AG04450 (cell line): ENCODE measurements at regions not wholly inside any gene's neighbourhood (a gene's known extent, or its start where the extent isn't known, plus 50 kb on each side); places are given as distances from the start of the nearest gene placed in this dataset.

Experiments
- CTCF ChIA-PET: fragments of 300-600, 350-600 bp; formaldehyde crosslinking; extraction: SDS; loops from one replicate; lab custom pipeline; 2022; ENCODE audit warnings: antibody characterized with exemption, inconsistent platforms; lab: Charles Lee
- POLR2A ChIA-PET: fragments of 350-600 bp; formaldehyde crosslinking; extraction: SDS; loops from one replicate; lab custom pipeline; 2021; ENCODE audit warnings: antibody characterized with exemption, inconsistent platforms; lab: Yijun Ruan, JAX
- DNase-seq: peaks from one replicate; pipeline ENCODE4 v3.0.0-alpha.2; 2011; ENCODE audit warnings: low read depth, low spot score
- H3K27ac ChIP-seq: one replicate; pipeline ENCODE4 v1.5.1; 2012; ENCODE audit warnings: low read depth, low read length, control low read depth
- H3K27me3 ChIP-seq: one replicate; pipeline ENCODE4 v1.6.0; 2012; ENCODE audit warnings: low read length; ENCODE audit not compliant: control insufficient read depth, insufficient read depth
- H3K4me3 ChIP-seq: 2 replicates; pipeline ENCODE4 v1.5.1; 2011; ENCODE audit warnings: mild to moderate bottlenecking, low read depth, low read length, control low read depth
- H3K9me3 ChIP-seq: 2 replicates; pipeline ENCODE4 v1.5.1; 2012; ENCODE audit warnings: low read length; ENCODE audit not compliant: control insufficient read depth, insufficient read depth
- TF ChIP-seq, protein P1 (sequence below): IDR thresholded peaks from 2 replicates; pipeline ENCODE4 v1.5.1; 2011; ENCODE audit warnings: low read depth, low read length, control low read depth, inconsistent platforms

DNA sequence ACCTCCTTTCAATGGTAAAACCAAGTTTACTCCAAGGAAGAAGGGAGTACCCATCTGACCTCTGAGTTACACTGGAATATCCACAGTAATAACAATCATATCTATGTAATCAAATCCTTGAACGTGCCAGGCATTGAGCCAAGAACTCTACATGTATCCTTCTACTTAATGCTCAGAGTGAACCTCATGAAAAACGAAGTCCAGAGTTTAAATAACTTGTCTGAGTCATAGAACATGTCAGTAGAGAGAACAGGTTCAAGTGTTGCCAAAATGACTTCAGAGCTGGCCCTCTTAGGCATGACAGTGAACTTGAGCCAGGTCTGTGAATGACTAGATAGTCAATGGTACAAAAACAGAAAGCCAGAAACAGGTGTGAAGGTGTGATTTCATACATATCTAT lies 164.1 kb upstream of the ZNF618 start:
- H3K4me3 ChIP-seq: no peak overlapping the region
- H3K9me3 ChIP-seq: peaks cover 9% of the 10 kb centered on the region; the same call in 1 of the 2 replicates
- no peak overlapping the region for H3K27ac ChIP-seq
- TF ChIP-seq, protein P1, sequence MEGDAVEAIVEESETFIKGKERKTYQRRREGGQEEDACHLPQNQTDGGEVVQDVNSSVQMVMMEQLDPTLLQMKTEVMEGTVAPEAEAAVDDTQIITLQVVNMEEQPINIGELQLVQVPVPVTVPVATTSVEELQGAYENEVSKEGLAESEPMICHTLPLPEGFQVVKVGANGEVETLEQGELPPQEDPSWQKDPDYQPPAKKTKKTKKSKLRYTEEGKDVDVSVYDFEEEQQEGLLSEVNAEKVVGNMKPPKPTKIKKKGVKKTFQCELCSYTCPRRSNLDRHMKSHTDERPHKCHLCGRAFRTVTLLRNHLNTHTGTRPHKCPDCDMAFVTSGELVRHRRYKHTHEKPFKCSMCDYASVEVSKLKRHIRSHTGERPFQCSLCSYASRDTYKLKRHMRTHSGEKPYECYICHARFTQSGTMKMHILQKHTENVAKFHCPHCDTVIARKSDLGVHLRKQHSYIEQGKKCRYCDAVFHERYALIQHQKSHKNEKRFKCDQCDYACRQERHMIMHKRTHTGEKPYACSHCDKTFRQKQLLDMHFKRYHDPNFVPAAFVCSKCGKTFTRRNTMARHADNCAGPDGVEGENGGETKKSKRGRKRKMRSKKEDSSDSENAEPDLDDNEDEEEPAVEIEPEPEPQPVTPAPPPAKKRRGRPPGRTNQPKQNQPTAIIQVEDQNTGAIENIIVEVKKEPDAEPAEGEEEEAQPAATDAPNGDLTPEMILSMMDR: no peak
- DNase-seq: peak; percentile 23
- POLR2A ChIA-PET: no interaction called here
- peaks cover 24% of the 10 kb centered on the region for H3K27me3 ChIP-seq
- CTCF ChIA-PET: no interaction called here

DNA sequence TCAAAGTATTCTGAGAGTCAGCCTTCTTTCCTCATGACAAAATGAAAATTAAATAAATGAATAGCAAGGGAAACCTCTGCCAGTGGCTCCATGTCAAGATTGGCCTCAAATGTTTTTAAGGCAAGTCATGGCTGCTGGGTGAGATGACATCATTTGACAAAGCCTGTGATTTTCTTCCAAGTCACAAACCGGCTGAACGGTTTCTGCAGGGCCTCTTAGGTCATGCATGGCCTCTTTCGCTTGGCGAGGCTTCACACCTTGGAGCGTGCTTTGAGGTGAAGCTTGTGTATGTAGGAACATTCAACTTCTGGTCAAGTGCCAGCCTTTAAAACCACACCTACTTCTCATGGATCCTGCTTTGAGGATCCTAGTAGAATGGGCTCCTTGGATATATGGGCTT lies 161.0 kb upstream of the ZNF618 start:
- Histone ChIP-seq H3K27me3 (peaks cover 34% of the 10 kb centered on the region), H3K27ac (no peak overlapping the region), H3K4me3 (no peak overlapping the region), H3K9me3 (peaks cover 5% of the 10 kb centered on the region; the same call in 1 of the 2 replicates)
- TF ChIP-seq, protein P1: no peak
- DNase-seq: peak; percentile 20
- ChIA-PET CTCF (no interaction called here), POLR2A (no interaction called here)

DNA sequence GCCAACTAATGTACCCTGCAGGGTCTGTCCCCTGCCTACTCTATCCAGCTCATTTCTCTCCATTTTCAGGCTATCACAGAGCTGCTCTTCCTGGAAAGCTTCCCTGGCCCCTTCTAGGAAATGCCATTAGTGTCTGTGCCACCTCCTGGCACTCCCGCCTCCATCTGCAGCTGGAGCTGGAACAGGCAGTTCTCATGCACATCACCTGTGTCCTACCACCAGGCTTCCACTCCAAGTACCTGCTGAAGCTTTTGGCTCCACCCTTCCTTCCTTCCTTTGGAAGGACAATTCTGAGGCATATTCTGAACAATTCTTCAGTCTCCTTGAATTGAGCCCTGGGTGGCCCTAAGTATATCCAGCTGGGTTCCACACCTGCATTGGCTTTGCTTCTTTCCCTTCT lies 156.2 kb upstream of the ZNF618 start:
- Histone ChIP-seq H3K27ac (no peak overlapping the region), H3K4me3 (no peak overlapping the region), H3K9me3 (peaks cover 5% of the 10 kb centered on the region; the same call in 1 of the 2 replicates), H3K27me3 (peaks cover 32% of the 10 kb centered on the region)
- TF ChIP-seq, protein P1: no peak
- CTCF ChIA-PET: interaction anchor here (1.3 kb wide), 1 partner anchor 18 kb away, joined by 3 read pairs; no protein-coding TSS in a partner anchor
- no peak for DNase-seq
- POLR2A ChIA-PET: no interaction called here

DNA sequence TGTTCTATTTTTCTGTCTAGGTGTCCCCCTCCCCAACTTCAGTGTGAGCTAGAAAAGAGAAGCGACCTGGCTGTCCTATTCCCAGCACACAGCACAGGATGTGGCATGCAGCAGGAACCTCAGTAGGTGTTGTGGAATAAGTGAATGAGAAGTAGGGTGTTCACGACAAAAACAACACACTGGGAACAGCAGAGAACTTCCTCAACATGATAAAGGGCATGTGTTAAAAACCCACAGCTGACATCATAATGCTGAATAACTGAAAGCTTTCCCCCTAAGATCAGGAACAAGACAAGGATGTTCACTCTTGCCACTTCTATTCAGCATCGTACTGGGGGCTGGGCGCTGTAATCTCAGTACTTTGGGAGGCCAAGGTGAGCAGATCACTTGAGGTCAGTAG lies 155.6 kb upstream of the ZNF618 start:
- H3K27ac ChIP-seq: no peak overlapping the region
- no peak for DNase-seq
- CTCF ChIA-PET: no interaction called here
- no peak overlapping the region for H3K4me3 ChIP-seq
- H3K9me3 ChIP-seq: peaks cover 5% of the 10 kb centered on the region; the same call in 1 of the 2 replicates
- TF ChIP-seq, protein P1: no peak
- POLR2A ChIA-PET: no interaction called here
- H3K27me3 ChIP-seq: peaks cover 32% of the 10 kb centered on the region

DNA sequence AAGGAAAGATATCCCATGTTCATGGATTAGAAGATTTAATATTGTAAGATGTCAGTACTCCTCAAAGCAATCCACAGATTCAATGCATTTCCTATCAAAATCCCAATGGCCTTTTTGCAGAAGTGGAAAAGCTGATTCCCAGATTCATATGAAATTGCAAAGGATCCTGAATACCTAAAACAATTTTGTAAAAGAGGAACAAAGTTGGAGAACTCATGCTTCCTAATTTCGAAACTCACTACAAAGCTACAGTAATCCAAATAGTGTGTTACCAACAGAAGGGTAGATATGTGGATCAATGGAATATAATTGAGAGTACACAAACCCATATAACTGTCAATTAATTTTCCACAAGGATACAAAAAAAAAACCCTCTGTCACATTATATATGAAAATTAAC lies 154.3 kb upstream of the ZNF618 start:
- peaks cover 24% of the 10 kb centered on the region for H3K27me3 ChIP-seq
- no peaks in the 10 kb centered on the region for H3K9me3 ChIP-seq
- POLR2A ChIA-PET: interaction anchor here (0.6 kb wide), 1 partner anchor 47 kb away, joined by 5 read pairs; no protein-coding TSS in a partner anchor
- no peak for DNase-seq
- CTCF ChIA-PET: interaction anchor here (1.5 kb wide), 1 partner anchor 361 kb away, joined by 3 read pairs; no protein-coding TSS in a partner anchor
- TF ChIP-seq, protein P1: no peak
- H3K27ac ChIP-seq: no peak overlapping the region
- no peak overlapping the region for H3K4me3 ChIP-seq
